H9 (cell line): ENCODE measurements at regions not wholly inside any gene's neighbourhood (a gene's known extent, or its start where the extent isn't known, plus 50 kb on each side); places are given as distances from the start of the nearest gene placed in this dataset.

ENCODE experiments used
- DNase-seq: peaks from one replicate; pipeline ENCODE4 v3.0.0-alpha.2; 2017
- H2AFZ ChIP-seq: one replicate; pipeline ENCODE4 v1.6.1; 2013; ENCODE audit warnings: mild to moderate bottlenecking, low read length, control low read depth, moderate library complexity
- H2AK5ac ChIP-seq: 2 replicates; pipeline ENCODE4 v1.6.1; 2013; ENCODE audit warnings: low read length, control low read depth, mixed read lengths; ENCODE audit not compliant: insufficient read length
- H2BK120ac ChIP-seq: one replicate; pipeline ENCODE4 v1.6.1; 2013; ENCODE audit warnings: low read depth, mild to moderate bottlenecking, low read length, control low read depth, inconsistent platforms; ENCODE audit not compliant: poor library complexity, severe bottlenecking
- H2BK12ac ChIP-seq: 2 replicates; pipeline ENCODE4 v1.6.1; 2013; ENCODE audit warnings: low read length, control low read depth, mixed read lengths, low read depth; ENCODE audit not compliant: insufficient read length
- H2BK15ac ChIP-seq: 2 replicates; pipeline ENCODE4 v1.6.1; 2013; ENCODE audit warnings: low read depth, low read length, control low read depth
- H2BK20ac ChIP-seq: one replicate; pipeline ENCODE4 v1.6.1; 2013; ENCODE audit warnings: low read depth, mild to moderate bottlenecking, low read length, control low read depth, inconsistent platforms; ENCODE audit not compliant: poor library complexity, severe bottlenecking
- H2BK5ac ChIP-seq: 2 replicates; pipeline ENCODE4 v1.6.1; 2013; ENCODE audit warnings: low read length, control low read depth, mixed read lengths; ENCODE audit not compliant: insufficient read length
- H3K14ac ChIP-seq: 2 replicates; pipeline ENCODE4 v1.6.1; 2013; ENCODE audit warnings: low read length, control low read depth; ENCODE audit not compliant: insufficient read depth
- H3K18ac ChIP-seq: 2 replicates; pipeline ENCODE4 v1.6.1; 2013; ENCODE audit warnings: low read depth, mild to moderate bottlenecking, mixed read lengths, low read length, control low read depth; ENCODE audit not compliant: insufficient read length
- H3K23ac ChIP-seq: 2 replicates; pipeline ENCODE4 v1.6.1; 2013; ENCODE audit warnings: low read length, control low read depth, mixed read lengths, low read depth; ENCODE audit not compliant: insufficient read length
- H3K23me2 ChIP-seq: 2 replicates; pipeline ENCODE4 v1.6.1; 2013; ENCODE audit warnings: low read depth, mild to moderate bottlenecking, mixed read lengths, low read length, control low read depth; ENCODE audit not compliant: insufficient read length, poor library complexity, severe bottlenecking
- H3K27ac ChIP-seq: 2 replicates; pipeline ENCODE4 v1.5.1; 2013; ENCODE audit warnings: low read length, control low read depth, mixed read lengths, low read depth; ENCODE audit not compliant: insufficient read length
- H3K27me3 ChIP-seq: 2 replicates; pipeline ENCODE4 v1.6.1; 2013; ENCODE audit warnings: low read length, control low read depth, inconsistent platforms; ENCODE audit not compliant: insufficient read depth
- H3K4ac ChIP-seq: 2 replicates; pipeline ENCODE4 v1.6.1; 2013; ENCODE audit warnings: low read depth, mild to moderate bottlenecking, control low read depth, inconsistent platforms, low read length, moderate library complexity
- H3K4me1 ChIP-seq: 2 replicates; pipeline ENCODE4 v1.6.1; 2013; ENCODE audit warnings: low read length, control low read depth, inconsistent platforms; ENCODE audit not compliant: insufficient read depth
- H3K4me2 ChIP-seq: 2 replicates; pipeline ENCODE4 v1.6.1; 2013; ENCODE audit warnings: low read length, control low read depth, mixed read lengths; ENCODE audit not compliant: insufficient read length, insufficient read depth
- H3K56ac ChIP-seq: 2 replicates; pipeline ENCODE4 v1.6.1; 2013; ENCODE audit warnings: low read depth, mild to moderate bottlenecking, mixed read lengths, low read length, control low read depth; ENCODE audit not compliant: insufficient read length
- H3K79me1 ChIP-seq: 2 replicates; pipeline ENCODE4 v1.6.1; 2013; ENCODE audit warnings: low read depth, mild to moderate bottlenecking, moderate library complexity, low read length, control low read depth, inconsistent platforms; ENCODE audit not compliant: insufficient read depth, poor library complexity, severe bottlenecking
- H3K79me2 ChIP-seq: 2 replicates; pipeline ENCODE4 v1.6.1; 2013; ENCODE audit warnings: low read length, control low read depth, inconsistent platforms; ENCODE audit not compliant: insufficient read depth
- H3K9ac ChIP-seq: 2 replicates; pipeline ENCODE4 v1.6.1; 2013; ENCODE audit warnings: low read length, control low read depth, mixed read lengths; ENCODE audit not compliant: insufficient read length; ENCODE audit errors: extremely low read depth
- H3K9me3 ChIP-seq: one replicate; pipeline ENCODE4 v1.6.1; 2013; ENCODE audit warnings: low read depth, low read length, inconsistent platforms; ENCODE audit not compliant: control insufficient read depth
- H3T11ph ChIP-seq: one replicate; pipeline ENCODE4 v1.6.1; 2013; ENCODE audit warnings: mild to moderate bottlenecking, low read length, control low read depth, inconsistent platforms
- H4K20me1 ChIP-seq: one replicate; pipeline ENCODE4 v1.6.1; 2013; ENCODE audit not compliant: control insufficient read depth, insufficient read length, insufficient read depth
- H4K5ac ChIP-seq: 2 replicates; pipeline ENCODE4 v1.6.1; 2013; ENCODE audit warnings: low read depth, mild to moderate bottlenecking, mixed read lengths, low read length, control low read depth; ENCODE audit not compliant: insufficient read length
- H4K8ac ChIP-seq: replicated peaks from 2 replicates; pipeline ENCODE4 v1.6.1; 2013; ENCODE audit warnings: low read length, control low read depth, mixed read lengths, low read depth; ENCODE audit not compliant: insufficient read length
- H4K91ac ChIP-seq: 2 replicates; pipeline ENCODE4 v1.6.1; 2013; ENCODE audit warnings: low read depth, mild to moderate bottlenecking, moderate library complexity, mixed read lengths, low read length, control low read depth; ENCODE audit not compliant: insufficient read length
- H3K27ac Mint-ChIP-seq, 3 experiments: 2 replicates in 2 of 3; 3 replicates in 1 of 3; pipeline ENCODE4 v1.8.0; 2020 to 2021; ENCODE audit warnings: mixed read lengths in 3 of 3, mild to moderate bottlenecking in 1 of 3, moderate library complexity in 1 of 3
- H3K27me3 Mint-ChIP-seq: 2 replicates; pipeline ENCODE4 v1.8.0; 2021; ENCODE audit warnings: low read depth, mild to moderate bottlenecking, moderate library complexity, mixed read lengths
- H3K36me3 Mint-ChIP-seq, 3 experiments: 2 replicates in 2 of 3; 3 replicates in 1 of 3; pipeline ENCODE4 v1.8.0; 2020 to 2021; ENCODE audit warnings: low read depth in 3 of 3, mixed read lengths in 3 of 3; ENCODE audit not compliant: insufficient read depth in 1 of 3
- H3K4me1 Mint-ChIP-seq, 2 experiments: 2 replicates each; pipeline ENCODE4 v1.8.0; 2020; ENCODE audit warnings: mixed read lengths in 2 of 2
- H3K4me3 Mint-ChIP-seq, 2 experiments: 2 replicates in 1 of 2; 3 replicates in 1 of 2; pipeline ENCODE4 v1.8.0; 2020 to 2021; ENCODE audit warnings: mild to moderate bottlenecking in 2 of 2, mixed read lengths in 2 of 2, moderate library complexity in 1 of 2
- H3K9me3 Mint-ChIP-seq, 2 experiments: 2 replicates in 1 of 2; 3 replicates in 1 of 2; pipeline ENCODE4 v1.8.0; 2020; ENCODE audit warnings: mild to moderate bottlenecking in 2 of 2, mixed read lengths in 2 of 2, moderate library complexity in 1 of 2
- CTCF ChIP-seq: fragments of 200-600 bp; sonication (generic); conservative IDR thresholded peaks from 3 replicates; pipeline ENCODE4 v1.8.0; 2021; ENCODE audit warnings: antibody characterized with exemption, mild to moderate bottlenecking
- WGBS: extraction: QIAGEN DNeasy Blood & Tissue Kit; methylation state at CpG from one replicate; pipeline ENCODE4 v1.1.7; 2013; ENCODE audit warnings: missing lambda C conversion rate, low lambda C conversion rate, mixed read lengths; ENCODE audit not compliant: insufficient read length; ENCODE audit errors: extremely low coverage; 5-methylcytosine and 5-hydroxymethylcytosine counted together

DNA sequence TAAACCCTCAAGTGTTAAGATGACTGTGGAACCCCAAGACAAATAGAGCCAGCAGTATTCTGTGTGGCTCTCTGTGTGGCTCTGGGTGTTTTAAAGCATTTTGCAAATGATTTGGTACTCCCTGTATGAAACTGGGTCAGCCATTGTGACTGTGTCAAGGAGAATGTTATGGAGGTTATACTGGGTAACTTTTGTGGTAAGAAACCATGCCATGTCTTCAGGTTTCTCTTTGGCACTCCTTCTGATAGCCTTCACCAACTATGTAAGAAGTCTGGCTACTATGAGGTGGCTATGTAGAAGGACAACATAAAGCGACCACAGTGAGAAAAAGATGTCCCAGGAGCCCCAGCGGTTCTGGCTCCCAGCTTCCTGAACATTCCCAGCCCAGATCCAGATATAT lies 226.6 kb upstream of the RHOBTB1 start:
- Histone ChIP-seq H3K79me2 (no peaks in the 10 kb centered on the region), H2BK15ac (no peak overlapping the region), H3K27ac (no peak overlapping the region), H3K56ac (no peak overlapping the region), H3K18ac (no peak overlapping the region), H2BK20ac (no peak overlapping the region), H3K23ac (no peak overlapping the region), H3K4me1 (no peaks in the 10 kb centered on the region), H3K9me3 (no peaks in the 10 kb centered on the region), H2BK120ac (no peak overlapping the region), H3K23me2 (no peaks in the 10 kb centered on the region), H4K20me1 (no peaks in the 10 kb centered on the region), H4K91ac (no peak overlapping the region), H4K8ac (no peak overlapping the region), H3K4me2 (no peak overlapping the region), H3K14ac (no peak overlapping the region), H2BK12ac (no peak overlapping the region), H3K79me1 (no peaks in the 10 kb centered on the region), H2AFZ (no peak overlapping the region), H3K9ac (no peak overlapping the region), H2AK5ac (no peak overlapping the region), H3T11ph (no peak overlapping the region), H4K5ac (no peak overlapping the region), H2BK5ac (no peak overlapping the region), H3K4ac (no peak overlapping the region), H3K27me3 (no peaks in the 10 kb centered on the region)
- Mint-ChIP-seq H3K27ac (no peak overlapping the region), H3K4me1 (no peaks in the 10 kb centered on the region), H3K4me3 (no peak overlapping the region), H3K36me3 (peaks cover 0 to 9% (median 4%) of the 10 kb centered on the region in 3 experiments; a peak in 5 of 7 replicates), H3K9me3 (peaks cover 10 to 12% of the 10 kb centered on the region in 2 experiments), H3K27me3 (no peaks in the 10 kb centered on the region; the same call in 1 of the 2 replicates)
- TF ChIP-seq CTCF = no peak
- no CpG with 5 or more reads among the region's 2 CpGs for WGBS
- DNase-seq = no peak
